ENCODE measurements at regions not wholly inside any gene's neighbourhood (a gene's known extent, or its start where the extent isn't known, plus 50 kb on each side); places are given as distances from the start of the nearest gene placed in this dataset.

- TF ChIP-seq CTCF (conservative IDR thresholded peaks at IDR 0.05) (no peak), EZH2 (IDR thresholded peaks at IDR 0.05; ENCODE audit: low read depth) (no peak)
Observed at GRCh38 chr2:146265656-146266055, 1579.2 kb upstream of the ACVR2A start.
